ENCODE measurements at regions not wholly inside any gene's neighbourhood (a gene's known extent, or its start where the extent isn't known, plus 50 kb on each side); places are given as distances from the start of the nearest gene placed in this dataset.
"Not testable (repeated sequence)": the region's sequence is repeated elsewhere in the genome, so short reads cannot be mapped to it uniquely, and the experiment has no call there.

DNA sequence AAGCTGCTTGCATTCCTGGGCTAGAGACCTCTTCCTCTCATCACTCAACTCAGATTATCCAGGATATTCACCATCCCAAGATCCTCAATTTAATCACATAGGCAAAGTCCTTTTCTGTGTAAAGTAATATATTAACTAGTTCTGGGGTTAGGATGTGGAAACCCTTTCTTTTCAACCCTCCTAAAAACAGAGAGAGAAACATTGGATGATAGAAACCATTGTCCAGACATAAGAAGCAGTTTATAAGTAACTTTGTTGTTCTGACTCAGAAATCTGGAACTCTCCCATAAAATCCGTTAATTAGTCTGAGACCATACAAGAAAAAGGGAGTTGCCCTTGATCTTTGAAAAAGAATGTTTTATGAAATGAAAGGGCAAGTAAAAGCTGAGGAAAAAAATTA, 817.1 kb upstream of the CDH9 start:
- H3K9ac ChIP-seq (ENCODE audit: insufficient read depth, low read length): no peak overlapping the region

DNA sequence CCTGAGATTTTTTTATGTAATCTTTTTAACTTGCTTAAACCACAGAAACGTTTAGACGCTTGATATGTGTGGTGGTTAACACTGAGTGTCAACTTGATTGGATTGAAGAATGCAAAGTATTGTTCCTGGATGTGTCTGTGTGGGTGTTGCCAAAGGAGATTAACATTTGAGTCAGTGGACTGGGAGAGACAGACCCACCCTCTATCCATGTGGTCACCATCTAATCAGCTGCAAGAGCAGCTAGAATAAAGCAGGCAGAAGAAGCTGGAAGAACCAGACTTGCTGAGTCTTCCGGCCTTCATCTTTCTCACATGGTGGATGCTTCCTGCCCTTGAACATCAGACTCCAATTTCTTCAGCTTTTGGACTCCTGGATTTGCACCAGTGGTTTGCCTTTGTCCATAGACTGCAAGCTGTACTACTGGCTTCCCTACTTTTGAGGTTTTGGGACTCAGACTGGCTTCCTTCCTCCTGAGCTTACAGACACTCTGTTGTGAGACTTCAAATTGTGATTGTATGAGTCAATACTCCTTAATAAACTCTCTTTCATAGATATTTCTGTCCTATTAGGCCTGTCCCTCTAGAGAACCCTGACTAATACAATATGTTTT, 816.0 kb upstream of the CDH9 start:
- no peaks in the 10 kb centered on the region for H3K9me3 ChIP-seq (ENCODE audit: control insufficient read depth, insufficient read depth, low read depth, low read length)
- no peak overlapping the region for H3K9ac ChIP-seq (ENCODE audit: insufficient read depth, low read length)
- no peaks in the 10 kb centered on the region for H4K20me1 ChIP-seq (ENCODE audit: control insufficient read depth, extremely low read depth, insufficient read depth, low read length)
- no peaks in the 10 kb centered on the region for H3K36me3 ChIP-seq (ENCODE audit: control insufficient read depth, insufficient read depth, low read length)
- H3K27me3 ChIP-seq (ENCODE audit: control insufficient read depth, insufficient read depth, low read length): no peaks in the 10 kb centered on the region
- TF ChIP-seq, protein P1, sequence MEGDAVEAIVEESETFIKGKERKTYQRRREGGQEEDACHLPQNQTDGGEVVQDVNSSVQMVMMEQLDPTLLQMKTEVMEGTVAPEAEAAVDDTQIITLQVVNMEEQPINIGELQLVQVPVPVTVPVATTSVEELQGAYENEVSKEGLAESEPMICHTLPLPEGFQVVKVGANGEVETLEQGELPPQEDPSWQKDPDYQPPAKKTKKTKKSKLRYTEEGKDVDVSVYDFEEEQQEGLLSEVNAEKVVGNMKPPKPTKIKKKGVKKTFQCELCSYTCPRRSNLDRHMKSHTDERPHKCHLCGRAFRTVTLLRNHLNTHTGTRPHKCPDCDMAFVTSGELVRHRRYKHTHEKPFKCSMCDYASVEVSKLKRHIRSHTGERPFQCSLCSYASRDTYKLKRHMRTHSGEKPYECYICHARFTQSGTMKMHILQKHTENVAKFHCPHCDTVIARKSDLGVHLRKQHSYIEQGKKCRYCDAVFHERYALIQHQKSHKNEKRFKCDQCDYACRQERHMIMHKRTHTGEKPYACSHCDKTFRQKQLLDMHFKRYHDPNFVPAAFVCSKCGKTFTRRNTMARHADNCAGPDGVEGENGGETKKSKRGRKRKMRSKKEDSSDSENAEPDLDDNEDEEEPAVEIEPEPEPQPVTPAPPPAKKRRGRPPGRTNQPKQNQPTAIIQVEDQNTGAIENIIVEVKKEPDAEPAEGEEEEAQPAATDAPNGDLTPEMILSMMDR (conservative IDR thresholded peaks at IDR 0.05 in 1 of 2, IDR thresholded peaks at IDR 0.05 in 1 of 2; ENCODE audit: low read depth in 1 of 2, low read length in 2 of 2): no peak
- no peak for TF ChIP-seq EZH2 (IDR thresholded peaks at IDR 0.05; ENCODE audit: low read length, missing control alignments)
- H3K79me2 ChIP-seq (ENCODE audit: control insufficient read depth, insufficient read depth, low read length): no peaks in the 10 kb centered on the region
- no peak overlapping the region for H3K4me3 ChIP-seq (replicated peaks in 1 of 4; ENCODE audit: control extremely low read depth in 1 of 4, insufficient read depth in 1 of 4, low read depth in 3 of 4, low read length in 4 of 4)
- no peak overlapping the region for H3K4me2 ChIP-seq (ENCODE audit: extremely low read depth, insufficient read depth, low read length)
- no peak overlapping the region for H3K27ac ChIP-seq (ENCODE audit: insufficient read depth, low read length)
- H2AFZ ChIP-seq (ENCODE audit: low read length): no peak overlapping the region
- H3K4me1 ChIP-seq (ENCODE audit: control insufficient read depth, extremely low read depth, insufficient read depth, low read length): no peaks in the 10 kb centered on the region
- peak in 1 of 2 donors; percentile 39 for DNase-seq (ENCODE audit: low read depth in 2 of 2)

More for the DNA sequence above, 817.1 kb upstream of the CDH9 start:
- DNase-seq (ENCODE audit: low read depth in 2 of 2): peak in 1 of 2 donors; percentile 6
- no peaks in the 10 kb centered on the region for H3K36me3 ChIP-seq (ENCODE audit: control insufficient read depth, insufficient read depth, low read length)
- H3K4me3 ChIP-seq (replicated peaks in 1 of 4; ENCODE audit: control extremely low read depth in 1 of 4, insufficient read depth in 1 of 4, low read depth in 3 of 4, low read length in 4 of 4): no peak overlapping the region
- H3K4me2 ChIP-seq (ENCODE audit: extremely low read depth, insufficient read depth, low read length): no peak overlapping the region
- no peak for TF ChIP-seq EZH2 (IDR thresholded peaks at IDR 0.05; ENCODE audit: low read length, missing control alignments)
- TF ChIP-seq, protein P1 (conservative IDR thresholded peaks at IDR 0.05 in 1 of 2, IDR thresholded peaks at IDR 0.05 in 1 of 2; ENCODE audit: low read depth in 1 of 2, low read length in 2 of 2): no peak
- no peak overlapping the region for H3K27ac ChIP-seq (ENCODE audit: insufficient read depth, low read length)
- H4K20me1 ChIP-seq (ENCODE audit: control insufficient read depth, extremely low read depth, insufficient read depth, low read length): no peaks in the 10 kb centered on the region
- no peaks in the 10 kb centered on the region for H3K79me2 ChIP-seq (ENCODE audit: control insufficient read depth, insufficient read depth, low read length)
- H3K4me1 ChIP-seq (ENCODE audit: control insufficient read depth, extremely low read depth, insufficient read depth, low read length): no peaks in the 10 kb centered on the region
- H3K27me3 ChIP-seq (ENCODE audit: control insufficient read depth, insufficient read depth, low read length): no peaks in the 10 kb centered on the region
- H2AFZ ChIP-seq (ENCODE audit: low read length): no peak overlapping the region
- H3K9me3 ChIP-seq (ENCODE audit: control insufficient read depth, insufficient read depth, low read depth, low read length): no peaks in the 10 kb centered on the region

DNA sequence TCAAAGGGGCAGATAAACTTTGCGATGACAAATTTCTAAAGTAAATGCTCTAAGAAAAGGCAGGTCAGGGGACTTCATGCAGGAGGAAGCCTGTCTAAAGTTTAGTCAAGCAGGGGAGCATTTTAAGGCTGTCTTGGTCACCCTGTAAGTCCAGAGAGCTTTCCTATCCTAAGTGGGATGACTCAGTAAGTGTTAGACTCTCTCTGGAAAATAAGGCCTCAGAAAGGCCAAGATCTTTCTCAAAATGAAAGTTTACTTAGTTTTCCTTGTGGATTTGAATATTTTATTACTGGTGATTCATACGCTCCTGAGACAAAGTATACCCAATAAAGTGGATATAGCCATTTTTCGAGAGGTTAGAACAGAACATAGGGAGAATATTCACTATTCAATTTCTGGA, 806.9 kb upstream of the CDH9 start:
- no peaks in the 10 kb centered on the region for H3K4me1 ChIP-seq (ENCODE audit: control insufficient read depth, extremely low read depth, insufficient read depth, low read length)
- TF ChIP-seq, protein P1 (conservative IDR thresholded peaks at IDR 0.05 in 1 of 2, IDR thresholded peaks at IDR 0.05 in 1 of 2; ENCODE audit: low read depth in 1 of 2, low read length in 2 of 2): no peak
- TF ChIP-seq EZH2 (IDR thresholded peaks at IDR 0.05; ENCODE audit: low read length, missing control alignments): no peak
- H3K27me3 ChIP-seq (ENCODE audit: control insufficient read depth, insufficient read depth, low read length): no peaks in the 10 kb centered on the region
- no peaks in the 10 kb centered on the region for H3K79me2 ChIP-seq (ENCODE audit: control insufficient read depth, insufficient read depth, low read length)
- no peaks in the 10 kb centered on the region for H4K20me1 ChIP-seq (ENCODE audit: control insufficient read depth, extremely low read depth, insufficient read depth, low read length)
- no peaks in the 10 kb centered on the region for H3K36me3 ChIP-seq (ENCODE audit: control insufficient read depth, insufficient read depth, low read length)
- H2AFZ ChIP-seq (ENCODE audit: low read length): no peak overlapping the region
- H3K4me3 ChIP-seq (replicated peaks in 1 of 4; ENCODE audit: control extremely low read depth in 1 of 4, insufficient read depth in 1 of 4, low read depth in 3 of 4, low read length in 4 of 4): no peak overlapping the region
- H3K4me2 ChIP-seq (ENCODE audit: extremely low read depth, insufficient read depth, low read length): no peak overlapping the region
- H3K27ac ChIP-seq (ENCODE audit: insufficient read depth, low read length): no peak overlapping the region
- no peak overlapping the region for H3K9ac ChIP-seq (ENCODE audit: insufficient read depth, low read length)
- peak in 1 of 2 donors; percentile 24 for DNase-seq (ENCODE audit: low read depth in 2 of 2)
- H3K9me3 ChIP-seq (ENCODE audit: control insufficient read depth, insufficient read depth, low read depth, low read length): no peaks in the 10 kb centered on the region

DNA sequence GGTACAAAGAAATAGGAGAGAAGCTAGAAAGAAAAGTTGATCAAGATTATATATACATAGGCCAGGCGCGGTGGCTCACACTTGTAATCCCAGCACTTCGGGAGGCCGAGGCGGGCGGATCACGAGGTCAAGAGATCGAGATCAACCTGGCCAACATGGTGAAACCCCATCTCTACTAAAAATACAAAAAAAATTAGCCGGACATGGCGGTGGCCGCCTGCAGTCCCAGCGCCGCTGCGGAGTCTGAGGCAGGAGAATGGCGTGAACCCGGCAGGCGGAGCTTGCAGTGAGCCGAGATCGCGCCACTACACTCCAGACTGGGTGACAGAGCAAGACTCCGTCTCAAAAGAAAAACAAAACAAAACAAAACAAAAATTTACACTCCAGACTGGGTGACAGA, 798.3 kb upstream of the CDH9 start:
- H3K4me1 ChIP-seq (ENCODE audit: control insufficient read depth, extremely low read depth, insufficient read depth, low read length); H3K4me3 ChIP-seq (replicated peaks in 1 of 4; ENCODE audit: control extremely low read depth in 1 of 4, insufficient read depth in 1 of 4, low read depth in 3 of 4, low read length in 4 of 4); H3K9me3 ChIP-seq (ENCODE audit: control insufficient read depth, insufficient read depth, low read depth, low read length); H3K27ac ChIP-seq (ENCODE audit: insufficient read depth, low read length); DNase-seq (ENCODE audit: low read depth in 2 of 2); H3K79me2 ChIP-seq (ENCODE audit: control insufficient read depth, insufficient read depth, low read length); H3K36me3 ChIP-seq (ENCODE audit: control insufficient read depth, insufficient read depth, low read length); H2AFZ ChIP-seq (ENCODE audit: low read length); H4K20me1 ChIP-seq (ENCODE audit: control insufficient read depth, extremely low read depth, insufficient read depth, low read length); H3K4me2 ChIP-seq (ENCODE audit: extremely low read depth, insufficient read depth, low read length); H3K27me3 ChIP-seq (ENCODE audit: control insufficient read depth, insufficient read depth, low read length); H3K9ac ChIP-seq (ENCODE audit: insufficient read depth, low read length): not testable (repeated sequence)

Data from fibroblast of lung (primary cell).